Testis (tissue), 2 donors: ENCODE measurements at regions not wholly inside any gene's neighbourhood (a gene's known extent, or its start where the extent isn't known, plus 50 kb on each side); places are given as distances from the start of the nearest gene placed in this dataset.

ENCODE experiments used
- POLR2A ChIP-seq: fragments of 450-650 bp; IDR thresholded peaks from one replicate; pipeline ENCODE4 v1.6.1; 2017; ENCODE audit warnings: antibody characterized with exemption, mild to moderate bottlenecking, moderate library complexity
- TF ChIP-seq, protein P1 (sequence below), 3 experiments: fragments of 450-650 bp in 2 of 3; fragments of 200-600 bp in 1 of 3; sonication (generic) in 1 of 3; IDR thresholded peaks; one replicate each; pipeline ENCODE4 v1.5.1; 2016 to 2019; ENCODE audit warnings: antibody characterized with exemption in 3 of 3, mild to moderate bottlenecking in 2 of 3, moderate library complexity in 1 of 3

DNA sequence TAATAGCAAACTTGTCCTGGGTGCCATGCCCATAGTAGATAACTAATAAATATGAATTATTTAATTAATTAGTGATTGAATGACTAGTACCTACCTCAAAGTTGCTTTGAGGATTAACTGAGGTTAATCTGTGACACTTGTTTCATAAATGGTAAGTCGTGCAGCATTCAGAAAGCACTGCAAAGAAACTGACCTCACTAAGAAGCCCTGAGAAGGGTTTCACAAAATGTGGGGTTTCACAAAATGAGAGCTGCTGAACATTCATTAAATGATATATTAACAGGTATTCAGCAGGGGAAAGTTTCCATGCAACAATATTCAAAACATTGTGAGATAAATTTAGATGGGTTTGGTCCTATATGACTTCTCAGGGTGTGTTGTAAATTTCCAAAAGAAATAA is 236.2 kb downstream of the OSR1 start:
- TF ChIP-seq, protein P1, sequence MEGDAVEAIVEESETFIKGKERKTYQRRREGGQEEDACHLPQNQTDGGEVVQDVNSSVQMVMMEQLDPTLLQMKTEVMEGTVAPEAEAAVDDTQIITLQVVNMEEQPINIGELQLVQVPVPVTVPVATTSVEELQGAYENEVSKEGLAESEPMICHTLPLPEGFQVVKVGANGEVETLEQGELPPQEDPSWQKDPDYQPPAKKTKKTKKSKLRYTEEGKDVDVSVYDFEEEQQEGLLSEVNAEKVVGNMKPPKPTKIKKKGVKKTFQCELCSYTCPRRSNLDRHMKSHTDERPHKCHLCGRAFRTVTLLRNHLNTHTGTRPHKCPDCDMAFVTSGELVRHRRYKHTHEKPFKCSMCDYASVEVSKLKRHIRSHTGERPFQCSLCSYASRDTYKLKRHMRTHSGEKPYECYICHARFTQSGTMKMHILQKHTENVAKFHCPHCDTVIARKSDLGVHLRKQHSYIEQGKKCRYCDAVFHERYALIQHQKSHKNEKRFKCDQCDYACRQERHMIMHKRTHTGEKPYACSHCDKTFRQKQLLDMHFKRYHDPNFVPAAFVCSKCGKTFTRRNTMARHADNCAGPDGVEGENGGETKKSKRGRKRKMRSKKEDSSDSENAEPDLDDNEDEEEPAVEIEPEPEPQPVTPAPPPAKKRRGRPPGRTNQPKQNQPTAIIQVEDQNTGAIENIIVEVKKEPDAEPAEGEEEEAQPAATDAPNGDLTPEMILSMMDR (IDR thresholded peaks at IDR 0.05), result no peak
- no peak for TF ChIP-seq POLR2A
